GM18517 (cell line): ENCODE measurements at regions not wholly inside any gene's neighbourhood (a gene's known extent, or its start where the extent isn't known, plus 50 kb on each side); places are given as distances from the start of the nearest gene placed in this dataset.

Experiments
- ATAC-seq: cut with Tn5 transposase; IDR thresholded peaks from one replicate; pipeline ENCODE4 v1.9.1; 2021; ENCODE audit warnings: mild to moderate bottlenecking, moderate library complexity; ENCODE audit not compliant: unreplicated experiment

- ATAC-seq: no peak
Measured at GRCh38 chr11:28383456-28383855, 275.3 kb downstream of the METTL15 start.
